Colonic mucosa (tissue), 4 donors: ENCODE measurements at regions not wholly inside any gene's neighbourhood (a gene's known extent, or its start where the extent isn't known, plus 50 kb on each side); places are given as distances from the start of the nearest gene placed in this dataset.

ENCODE experiments used
- DNase-seq: peaks from one replicate; pipeline ENCODE4 v3.0.0-alpha.2; 2020
- H3K27ac ChIP-seq: fragments of 200-600 bp; one replicate; pipeline ENCODE4 v1.8.0; 2021
- H3K27me3 ChIP-seq: fragments of 200-600 bp; one replicate; pipeline ENCODE4 v1.8.0; 2021
- H3K36me3 ChIP-seq: fragments of 200-600 bp; one replicate; pipeline ENCODE4 v1.8.0; 2021
- H3K4me1 ChIP-seq: fragments of 200-600 bp; one replicate; pipeline ENCODE4 v1.8.0; 2021; ENCODE audit warnings: mild to moderate bottlenecking
- H3K4me3 ChIP-seq: fragments of 200-600 bp; one replicate; pipeline ENCODE4 v1.8.0; 2021
- H3K9ac ChIP-seq, 2 donors: one replicate each; pipeline ENCODE4 v1.7.0; 2013; ENCODE audit warnings: control low read depth in 2 of 2, low read depth in 2 of 2, low read length in 2 of 2
- H3K9me3 ChIP-seq: fragments of 200-600 bp; one replicate; pipeline ENCODE4 v1.8.0; 2021
- intact Hi-C: fragments of 100-400 bp; cut with DNase I; formaldehyde crosslinking; loops from one replicate; pipeline ENCODE4 v1.14.1; 2022
- TF ChIP-seq, protein P1 (sequence below): fragments of 200-600 bp; IDR thresholded peaks from one replicate; pipeline ENCODE4 v1.8.0; 2022; ENCODE audit warnings: antibody characterized with exemption, mild to moderate bottlenecking
- donor health status: healthy.
- donor health status: DM: no; HTN: no; CAD: no.
- donor health status: DM: no; HTN: no; CAD: no.

DNA sequence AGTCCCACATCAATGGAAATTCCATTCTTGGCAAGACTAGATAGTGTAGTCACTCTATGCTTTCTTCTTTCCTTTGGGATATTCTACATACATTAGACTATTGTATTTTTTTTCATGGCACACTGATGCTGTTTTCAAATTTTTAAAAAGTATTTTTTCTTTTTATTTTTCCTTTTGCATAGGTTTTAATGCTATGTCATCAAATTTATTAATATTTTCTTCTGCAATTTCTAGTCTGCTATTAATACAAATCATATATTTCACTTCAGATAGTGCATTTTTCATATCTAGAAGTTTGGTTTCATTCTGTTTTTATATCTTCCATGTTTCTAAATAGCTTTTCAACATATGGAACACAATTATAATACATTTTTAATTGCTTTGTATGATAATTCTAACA lies 2050.1 kb upstream of the PRR20A start:
- Histone ChIP-seq H3K9ac (no peak overlapping the region), H3K27me3 (no peaks in the 10 kb centered on the region), H3K4me1 (no peaks in the 10 kb centered on the region), H3K4me3 (no peak overlapping the region), H3K27ac (no peak overlapping the region), H3K9me3 (no peaks in the 10 kb centered on the region), H3K36me3 (no peaks in the 10 kb centered on the region)
- intact Hi-C loops, result no loop called here
- DNase-seq, result no peak
- TF ChIP-seq, protein P1, sequence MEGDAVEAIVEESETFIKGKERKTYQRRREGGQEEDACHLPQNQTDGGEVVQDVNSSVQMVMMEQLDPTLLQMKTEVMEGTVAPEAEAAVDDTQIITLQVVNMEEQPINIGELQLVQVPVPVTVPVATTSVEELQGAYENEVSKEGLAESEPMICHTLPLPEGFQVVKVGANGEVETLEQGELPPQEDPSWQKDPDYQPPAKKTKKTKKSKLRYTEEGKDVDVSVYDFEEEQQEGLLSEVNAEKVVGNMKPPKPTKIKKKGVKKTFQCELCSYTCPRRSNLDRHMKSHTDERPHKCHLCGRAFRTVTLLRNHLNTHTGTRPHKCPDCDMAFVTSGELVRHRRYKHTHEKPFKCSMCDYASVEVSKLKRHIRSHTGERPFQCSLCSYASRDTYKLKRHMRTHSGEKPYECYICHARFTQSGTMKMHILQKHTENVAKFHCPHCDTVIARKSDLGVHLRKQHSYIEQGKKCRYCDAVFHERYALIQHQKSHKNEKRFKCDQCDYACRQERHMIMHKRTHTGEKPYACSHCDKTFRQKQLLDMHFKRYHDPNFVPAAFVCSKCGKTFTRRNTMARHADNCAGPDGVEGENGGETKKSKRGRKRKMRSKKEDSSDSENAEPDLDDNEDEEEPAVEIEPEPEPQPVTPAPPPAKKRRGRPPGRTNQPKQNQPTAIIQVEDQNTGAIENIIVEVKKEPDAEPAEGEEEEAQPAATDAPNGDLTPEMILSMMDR, result no peak

DNA sequence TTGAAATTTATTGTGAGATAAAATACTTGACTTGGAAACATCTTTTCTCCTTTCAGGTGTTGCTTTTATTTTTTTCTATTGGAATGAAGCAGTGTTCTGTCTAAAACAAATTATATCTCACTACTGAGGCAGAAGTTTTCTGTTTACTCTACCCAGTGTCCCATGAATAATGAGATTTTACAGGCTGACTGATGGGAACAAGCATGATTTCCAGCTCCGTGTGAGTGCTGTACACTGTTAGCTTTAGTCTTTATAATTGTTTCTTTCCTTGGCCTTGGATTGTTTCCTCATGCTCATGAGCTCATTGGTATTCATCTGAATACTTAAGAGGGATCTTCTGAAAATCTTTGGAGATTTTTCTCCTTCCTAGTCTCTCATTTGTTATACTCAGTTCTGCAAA lies 2049.5 kb upstream of the PRR20A start:
- Histone ChIP-seq H3K4me1 (no peaks in the 10 kb centered on the region), H3K36me3 (no peaks in the 10 kb centered on the region), H3K9ac (no peak overlapping the region), H3K27me3 (no peaks in the 10 kb centered on the region), H3K27ac (no peak overlapping the region), H3K9me3 (no peaks in the 10 kb centered on the region), H3K4me3 (no peak overlapping the region)
- TF ChIP-seq, protein P1, result no peak
- DNase-seq, result no peak
- intact Hi-C loops, result no loop called here

DNA sequence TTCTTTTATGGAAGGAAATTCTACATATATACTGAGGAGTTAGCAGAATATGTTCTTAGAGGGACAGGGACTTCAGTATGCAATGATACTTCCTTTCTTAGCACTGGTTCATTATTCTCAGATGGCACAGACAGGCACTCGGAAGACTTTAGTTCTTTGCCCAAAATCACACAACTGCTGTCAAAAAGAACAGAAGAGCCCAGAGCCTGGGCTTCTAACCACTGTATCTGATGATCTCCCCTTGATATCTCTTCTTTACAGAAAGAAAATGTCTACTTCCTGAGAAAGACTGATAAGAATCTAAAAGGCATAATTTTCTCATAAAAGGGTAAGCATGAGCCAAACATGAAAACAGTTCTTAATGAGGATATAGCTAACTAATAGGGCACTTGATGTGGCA lies 2034.2 kb upstream of the PRR20A start:
- H3K9ac ChIP-seq, result no peak overlapping the region
- H3K4me3 ChIP-seq, result no peak overlapping the region
- no peaks in the 10 kb centered on the region for H3K27me3 ChIP-seq
- no peaks in the 10 kb centered on the region for H3K9me3 ChIP-seq
- H3K4me1 ChIP-seq, result no peaks in the 10 kb centered on the region
- TF ChIP-seq, protein P1, result no peak
- H3K36me3 ChIP-seq, result no peaks in the 10 kb centered on the region
- no peak for DNase-seq
- intact Hi-C loops, result no loop called here
- H3K27ac ChIP-seq, result no peak overlapping the region

DNA sequence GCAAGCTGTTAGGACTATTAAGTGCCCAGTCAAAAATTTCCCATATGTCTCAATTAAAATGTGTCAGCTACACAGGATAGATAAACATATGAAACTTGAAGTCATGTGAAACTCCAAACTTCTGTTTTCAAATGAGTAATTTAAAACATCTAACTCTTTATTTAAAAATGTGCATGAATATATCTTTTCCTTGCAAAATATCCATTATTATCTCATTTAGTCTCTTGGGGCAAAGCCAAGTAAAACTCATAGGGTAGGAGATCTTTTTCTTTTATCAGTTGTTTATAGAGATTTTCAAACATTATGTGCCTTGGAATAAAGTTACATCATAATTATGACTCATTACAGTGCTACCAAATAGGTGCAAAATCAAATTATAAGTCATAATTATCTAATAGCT lies 2020.1 kb upstream of the PRR20A start:
- intact Hi-C loops, result no loop called here
- H3K9me3 ChIP-seq, result no peaks in the 10 kb centered on the region
- DNase-seq, result no peak
- no peak overlapping the region for H3K27ac ChIP-seq
- no peaks in the 10 kb centered on the region for H3K27me3 ChIP-seq
- no peak overlapping the region for H3K4me3 ChIP-seq
- no peak overlapping the region for H3K9ac ChIP-seq
- H3K36me3 ChIP-seq, result no peaks in the 10 kb centered on the region
- H3K4me1 ChIP-seq, result no peaks in the 10 kb centered on the region
- TF ChIP-seq, protein P1, result no peak

DNA sequence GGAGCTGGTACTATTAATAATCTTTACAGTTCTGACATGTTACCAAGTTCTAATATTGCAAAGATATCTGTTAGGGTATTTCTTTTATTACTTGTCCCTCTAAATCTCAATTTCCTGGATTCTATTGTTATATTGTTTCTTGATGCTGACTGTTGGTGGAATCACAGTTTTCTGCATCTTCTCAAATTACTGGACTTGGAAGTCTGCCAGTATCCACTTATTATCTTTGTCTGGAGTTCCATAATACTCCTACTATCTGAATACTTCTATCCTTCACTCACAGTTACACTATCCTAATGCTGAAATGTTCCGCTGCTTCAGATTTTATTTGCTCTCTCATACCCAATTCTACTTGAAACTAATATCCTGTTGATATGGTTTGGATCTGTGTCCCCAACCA lies 1985.7 kb upstream of the PRR20A start:
- H3K4me1 ChIP-seq, result no peaks in the 10 kb centered on the region
- H3K27ac ChIP-seq, result no peak overlapping the region
- TF ChIP-seq, protein P1, result no peak
- no peak overlapping the region for H3K4me3 ChIP-seq
- DNase-seq, result no peak
- H3K27me3 ChIP-seq, result no peaks in the 10 kb centered on the region
- no peak overlapping the region for H3K9ac ChIP-seq
- intact Hi-C loops, result no loop called here
- H3K9me3 ChIP-seq, result no peaks in the 10 kb centered on the region
- no peaks in the 10 kb centered on the region for H3K36me3 ChIP-seq

DNA sequence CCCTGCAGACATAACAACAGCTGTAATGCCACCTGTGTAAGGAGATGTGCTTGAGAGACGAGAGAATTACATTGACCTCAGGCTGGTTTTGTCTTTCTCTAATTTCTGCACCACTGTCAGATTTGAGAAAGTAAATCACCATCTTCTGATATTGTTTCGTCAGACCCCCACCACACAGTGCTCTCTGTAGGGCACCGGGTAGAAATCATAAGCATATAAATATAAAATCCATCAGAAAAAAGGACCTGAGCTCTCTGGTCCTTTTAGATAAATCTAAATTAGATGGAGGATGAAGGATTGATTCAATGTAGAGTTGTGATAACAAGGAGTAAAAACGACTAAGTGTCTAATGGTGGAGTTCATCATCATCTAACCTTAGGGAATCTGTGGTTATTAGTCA lies 1981.0 kb upstream of the PRR20A start:
- DNase-seq, result no peak
- Histone ChIP-seq H3K4me3 (no peak overlapping the region), H3K36me3 (no peaks in the 10 kb centered on the region), H3K27me3 (no peaks in the 10 kb centered on the region), H3K9me3 (no peaks in the 10 kb centered on the region), H3K4me1 (no peaks in the 10 kb centered on the region), H3K9ac (no peak overlapping the region), H3K27ac (no peak overlapping the region)
- TF ChIP-seq, protein P1, result no peak
- intact Hi-C loops, result no loop called here
